Natural killer cell (primary cell): ENCODE measurements at regions not wholly inside any gene's neighbourhood (a gene's known extent, or its start where the extent isn't known, plus 50 kb on each side); places are given as distances from the start of the nearest gene placed in this dataset.

Experiments
- ATAC-seq, 3 donors: fragments of 150-1000 bp in 2 of 3; fragments of 200-7000 bp in 1 of 3; cut with Tn5 transposase; 1 replicate in 1 of 3; 2 replicates in 2 of 3; pipeline ENCODE4 v1.10.0; 2021; ENCODE audit warnings: mild to moderate bottlenecking in 2 of 3, moderate library complexity in 2 of 3
- DNase-seq, 2 donors: peaks; one replicate each; pipeline versions ENCODE4 v3.0.0 to v3.0.0-alpha.2; 2013 to 2021; ENCODE audit warnings: mixed read lengths in 1 of 2
- H3K27ac ChIP-seq: one replicate; pipeline ENCODE4 v1.5.1; 2013; ENCODE audit warnings: mild to moderate bottlenecking, low read length
- H3K27me3 ChIP-seq: one replicate; pipeline ENCODE4 v1.6.1; 2013; ENCODE audit warnings: low read length; ENCODE audit not compliant: control insufficient read depth, insufficient read depth
- H3K36me3 ChIP-seq: one replicate; pipeline ENCODE4 v1.6.1; 2013; ENCODE audit warnings: low read length; ENCODE audit not compliant: control insufficient read depth, insufficient read depth
- H3K4me1 ChIP-seq: one replicate; pipeline ENCODE4 v1.6.1; 2013; ENCODE audit warnings: low read length; ENCODE audit not compliant: control insufficient read depth, insufficient read depth
- H3K4me3 ChIP-seq: one replicate; pipeline ENCODE4 v1.5.1; 2013; ENCODE audit warnings: low read length
- H3K9me3 ChIP-seq: one replicate; pipeline ENCODE4 v1.6.1; 2013; ENCODE audit warnings: low read length; ENCODE audit not compliant: control insufficient read depth, insufficient read depth
- H3K27ac Mint-ChIP-seq, 2 donors: one replicate each; pipeline ENCODE4 v1.8.0; 2022; ENCODE audit warnings: mild to moderate bottlenecking in 2 of 2, mixed read lengths in 2 of 2, moderate library complexity in 1 of 2
- H3K27me3 Mint-ChIP-seq, 2 donors: one replicate each; pipeline ENCODE4 v1.8.0; 2022; ENCODE audit warnings: low read depth in 2 of 2, mixed read lengths in 2 of 2
- H3K36me3 Mint-ChIP-seq: one replicate; pipeline ENCODE4 v1.8.0; 2022; ENCODE audit warnings: mixed read lengths
- H3K4me1 Mint-ChIP-seq, 2 donors: one replicate each; pipeline ENCODE4 v1.8.0; 2022; ENCODE audit warnings: mixed read lengths in 2 of 2
- H3K4me3 Mint-ChIP-seq: one replicate; pipeline ENCODE4 v1.8.0; 2022; ENCODE audit warnings: mild to moderate bottlenecking, moderate library complexity, mixed read lengths
- H3K9me3 Mint-ChIP-seq, 2 donors: one replicate each; pipeline ENCODE4 v1.8.0; 2022; ENCODE audit warnings: mixed read lengths in 2 of 2
- WGBS: methylation state at CpG from one replicate; pipeline ENCODE4 v1.1.7; 2013; ENCODE audit warnings: missing lambda C conversion rate; ENCODE audit not compliant: insufficient coverage; 5-methylcytosine and 5-hydroxymethylcytosine counted together
- intact Hi-C: fragments of 100-400 bp; cut with micrococcal nuclease; formaldehyde crosslinking; loops from one replicate; pipeline ENCODE4 v1.14.2; 2022
- TF ChIP-seq, protein P1 (sequence below): fragments of 200-600 bp; IDR thresholded peaks from one replicate; pipeline ENCODE4 v1.8.0; 2022; ENCODE audit warnings: antibody characterized with exemption

DNA sequence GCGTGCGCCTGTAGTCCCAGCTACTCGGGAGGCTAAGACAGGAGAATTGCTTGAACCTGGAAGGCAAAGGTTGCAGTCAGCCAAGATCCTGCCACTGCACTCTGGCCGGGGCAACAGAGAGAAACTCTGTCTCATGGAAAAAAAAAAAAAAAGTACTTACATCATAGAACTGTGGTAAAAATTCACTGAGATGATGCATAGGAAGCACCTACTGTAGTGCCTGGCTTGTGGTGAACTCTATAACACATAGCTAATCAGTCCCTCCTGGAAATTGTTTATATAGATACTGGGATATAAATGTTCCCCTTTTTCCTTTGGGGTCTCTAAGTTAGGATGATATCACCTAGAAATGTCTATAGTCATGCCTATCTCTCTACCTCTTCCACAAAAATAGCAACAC is 89.7 kb upstream of the CPM start:
- ATAC-seq (no peak), DNase-seq (no peak)
- H3K4me1 ChIP-seq: no peaks in the 10 kb centered on the region
- WGBS: 87% methylated on average over 4 of the region's 4 CpGs
- no peaks in the 10 kb centered on the region for H3K36me3 ChIP-seq
- Mint-ChIP-seq H3K27me3 (peaks cover 10 to 30% of the 10 kb centered on the region in 2 donors), H3K4me3 (no peak overlapping the region), H3K9me3 (no peaks in the 10 kb centered on the region), H3K36me3 (no peaks in the 10 kb centered on the region), H3K27ac (no peak overlapping the region), H3K4me1 (no peaks in the 10 kb centered on the region)
- no peaks in the 10 kb centered on the region for H3K9me3 ChIP-seq
- H3K4me3 ChIP-seq: no peak overlapping the region
- intact Hi-C loops: no loop called here
- no peak overlapping the region for H3K27ac ChIP-seq
- H3K27me3 ChIP-seq: no peaks in the 10 kb centered on the region
- TF ChIP-seq, protein P1, sequence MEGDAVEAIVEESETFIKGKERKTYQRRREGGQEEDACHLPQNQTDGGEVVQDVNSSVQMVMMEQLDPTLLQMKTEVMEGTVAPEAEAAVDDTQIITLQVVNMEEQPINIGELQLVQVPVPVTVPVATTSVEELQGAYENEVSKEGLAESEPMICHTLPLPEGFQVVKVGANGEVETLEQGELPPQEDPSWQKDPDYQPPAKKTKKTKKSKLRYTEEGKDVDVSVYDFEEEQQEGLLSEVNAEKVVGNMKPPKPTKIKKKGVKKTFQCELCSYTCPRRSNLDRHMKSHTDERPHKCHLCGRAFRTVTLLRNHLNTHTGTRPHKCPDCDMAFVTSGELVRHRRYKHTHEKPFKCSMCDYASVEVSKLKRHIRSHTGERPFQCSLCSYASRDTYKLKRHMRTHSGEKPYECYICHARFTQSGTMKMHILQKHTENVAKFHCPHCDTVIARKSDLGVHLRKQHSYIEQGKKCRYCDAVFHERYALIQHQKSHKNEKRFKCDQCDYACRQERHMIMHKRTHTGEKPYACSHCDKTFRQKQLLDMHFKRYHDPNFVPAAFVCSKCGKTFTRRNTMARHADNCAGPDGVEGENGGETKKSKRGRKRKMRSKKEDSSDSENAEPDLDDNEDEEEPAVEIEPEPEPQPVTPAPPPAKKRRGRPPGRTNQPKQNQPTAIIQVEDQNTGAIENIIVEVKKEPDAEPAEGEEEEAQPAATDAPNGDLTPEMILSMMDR: no peak

DNA sequence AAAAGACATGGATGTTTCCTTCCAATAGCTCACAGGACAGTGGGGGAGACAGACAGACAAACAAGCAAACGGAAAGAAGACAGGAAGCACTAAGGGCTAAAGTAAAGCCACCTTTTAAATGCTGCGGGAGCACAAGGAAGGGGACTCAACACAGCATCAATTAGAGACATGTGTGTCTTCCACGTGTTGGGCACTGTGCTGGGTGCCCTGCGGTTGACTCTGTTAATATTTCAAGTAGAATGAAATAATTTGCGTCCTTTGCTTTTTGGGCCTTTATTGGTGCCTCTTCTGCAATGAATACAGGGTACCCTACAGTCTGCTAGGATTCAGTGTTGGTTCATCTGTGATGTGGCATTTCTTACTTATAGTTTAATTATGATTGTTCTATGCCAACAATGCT is 90.9 kb upstream of the CPM start:
- H3K27ac ChIP-seq: no peak overlapping the region
- 86% methylated on average over 5 of the region's 5 CpGs for WGBS

DNA sequence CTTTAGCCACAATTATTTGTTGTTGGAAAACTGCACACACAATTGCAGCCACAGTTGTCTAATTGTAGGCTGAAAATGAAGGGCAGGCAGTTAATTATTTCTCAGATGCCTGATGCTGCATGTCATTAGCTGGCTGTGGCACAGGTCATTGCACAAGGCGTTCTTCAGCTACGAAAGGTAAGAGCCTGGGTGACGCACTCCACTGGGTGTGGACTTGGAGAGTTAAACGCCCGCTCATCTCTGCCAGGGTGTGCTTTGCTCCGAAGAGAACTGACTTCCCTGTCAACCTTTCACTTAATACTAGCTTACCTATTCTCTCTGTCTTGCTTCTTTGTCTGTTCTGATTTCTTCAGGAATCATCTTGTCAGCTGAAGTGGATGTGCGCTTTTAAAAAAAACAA is 91.4 kb upstream of the CPM start:
- DNase-seq: no peak
- Histone ChIP-seq H3K4me1 (no peaks in the 10 kb centered on the region), H3K9me3 (no peaks in the 10 kb centered on the region), H3K4me3 (no peak overlapping the region), H3K27me3 (no peaks in the 10 kb centered on the region), H3K36me3 (no peaks in the 10 kb centered on the region), H3K27ac (no peak overlapping the region)
- H3K9me3 Mint-ChIP-seq: no peaks in the 10 kb centered on the region
- ATAC-seq: no peak
- peaks cover 10 to 35% of the 10 kb centered on the region in 2 donors for H3K27me3 Mint-ChIP-seq
- 94% methylated on average over 6 of the region's 7 CpGs for WGBS
- H3K27ac Mint-ChIP-seq: no peak overlapping the region
- no peaks in the 10 kb centered on the region for H3K36me3 Mint-ChIP-seq
- H3K4me3 Mint-ChIP-seq: no peak overlapping the region
- no peaks in the 10 kb centered on the region for H3K4me1 Mint-ChIP-seq
- TF ChIP-seq, protein P1: no peak
- intact Hi-C loops: no loop called here

More for the DNA sequence above, 90.9 kb upstream of the CPM start:
- DNase-seq (no peak), ATAC-seq (no peak)
- H3K4me1 Mint-ChIP-seq: no peaks in the 10 kb centered on the region
- peaks cover 10 to 35% of the 10 kb centered on the region in 2 donors for H3K27me3 Mint-ChIP-seq
- H3K4me3 ChIP-seq: no peak overlapping the region
- no peak overlapping the region for H3K27ac Mint-ChIP-seq
- TF ChIP-seq, protein P1: no peak
- no peaks in the 10 kb centered on the region for H3K36me3 ChIP-seq
- H3K9me3 Mint-ChIP-seq: no peaks in the 10 kb centered on the region
- intact Hi-C loops: no loop called here
- no peaks in the 10 kb centered on the region for H3K9me3 ChIP-seq
- H3K4me3 Mint-ChIP-seq: no peak overlapping the region
- no peaks in the 10 kb centered on the region for H3K4me1 ChIP-seq
- H3K36me3 Mint-ChIP-seq: no peaks in the 10 kb centered on the region
- H3K27me3 ChIP-seq: no peaks in the 10 kb centered on the region

DNA sequence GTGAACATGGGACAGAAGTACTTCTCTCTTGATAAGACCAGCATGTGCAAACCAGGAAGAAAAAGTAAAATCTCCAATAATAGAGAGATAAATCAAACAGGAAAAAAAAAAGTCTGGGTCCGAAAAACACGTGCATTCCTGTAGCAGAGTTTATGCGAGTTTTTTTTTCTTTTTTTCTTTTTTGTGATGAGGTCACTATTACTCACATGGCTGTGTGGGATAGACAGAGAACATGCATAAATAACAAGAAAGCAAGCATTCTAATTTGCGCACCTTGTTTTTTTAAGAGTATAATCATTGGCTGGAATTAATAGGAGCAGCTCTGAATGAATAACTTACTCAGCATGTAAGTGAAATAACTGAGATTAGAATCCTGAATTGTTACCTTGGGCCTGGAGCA is 91.9 kb upstream of the CPM start:
- Histone ChIP-seq H3K27ac (no peak overlapping the region), H3K4me3 (no peak overlapping the region), H3K4me1 (no peaks in the 10 kb centered on the region), H3K27me3 (no peaks in the 10 kb centered on the region), H3K36me3 (no peaks in the 10 kb centered on the region), H3K9me3 (no peaks in the 10 kb centered on the region)
- H3K27ac Mint-ChIP-seq: no peak overlapping the region
- no peaks in the 10 kb centered on the region for H3K9me3 Mint-ChIP-seq
- peaks cover 10 to 30% of the 10 kb centered on the region in 2 donors for H3K27me3 Mint-ChIP-seq
- no peak for DNase-seq
- no peaks in the 10 kb centered on the region for H3K36me3 Mint-ChIP-seq
- TF ChIP-seq, protein P1: no peak
- H3K4me3 Mint-ChIP-seq: no peak overlapping the region
- 92% methylated on average over 4 of the region's 4 CpGs for WGBS
- intact Hi-C loops: no loop called here
- no peaks in the 10 kb centered on the region for H3K4me1 Mint-ChIP-seq
- ATAC-seq: no peak
